ENCODE measurements at regions not wholly inside any gene's neighbourhood (a gene's known extent, or its start where the extent isn't known, plus 50 kb on each side); places are given as distances from the start of the nearest gene placed in this dataset.

GRCh38 chr16:64290461-64290860 lies 831.4 kb downstream of the CDH11 start:
- Histone ChIP-seq H3K27ac (ENCODE audit: low read length) (peak overlapping the region; percentile 94), H4K20me1 (ENCODE audit: insufficient read depth, low read depth, low read length) (no peaks in the 10 kb centered on the region), H3K36me3 (ENCODE audit: insufficient read depth, low read length) (no peaks in the 10 kb centered on the region; the same call in 1 of the 2 replicates), H2AFZ (ENCODE audit: low read length) (peak overlapping the region; percentile 38; the same call in 1 of the 2 replicates), H3K4me3 (ENCODE audit: low read length) (no peak overlapping the region), H3K79me2 (ENCODE audit: low read length) (no peaks in the 10 kb centered on the region), H3K27me3 (ENCODE audit: low read length) (no peaks in the 10 kb centered on the region), H3K9me2 (replicated peaks; ENCODE audit: insufficient read depth, low read length) (no peaks in the 10 kb centered on the region), H3K4me2 (ENCODE audit: low read depth, low read length, poor library complexity, severe bottlenecking) (peak overlapping the region; percentile 31), H3K9me3 (ENCODE audit: low read length) (no peaks in the 10 kb centered on the region), H3K9ac (ENCODE audit: low read length) (peak overlapping the region; percentile 37), H3K4me1 (ENCODE audit: low read length) (peaks cover 73% of the 10 kb centered on the region)
- peak; percentile 61 for DNase-seq

GRCh38 chr16:64287655-64288528 lies 834.0 kb downstream of the CDH11 start:
- Histone ChIP-seq H3K27me3 (ENCODE audit: low read length) (no peaks in the 10 kb centered on the region), H3K4me1 (ENCODE audit: low read length) (peaks cover 47% of the 10 kb centered on the region), H3K79me2 (ENCODE audit: low read length) (no peaks in the 10 kb centered on the region), H4K20me1 (ENCODE audit: insufficient read depth, low read depth, low read length) (no peaks in the 10 kb centered on the region), H3K4me2 (ENCODE audit: low read depth, low read length, poor library complexity, severe bottlenecking) (peak overlapping the region; percentile 22), H3K9me3 (ENCODE audit: low read length) (peaks cover 4% of the 10 kb centered on the region; the same call in 1 of the 2 replicates), H3K27ac (ENCODE audit: low read length) (peak overlapping the region; percentile 94), H3K4me3 (ENCODE audit: low read length) (no peak overlapping the region), H3K36me3 (ENCODE audit: insufficient read depth, low read length) (no peaks in the 10 kb centered on the region; the same call in 1 of the 2 replicates), H3K9me2 (replicated peaks; ENCODE audit: insufficient read depth, low read length) (no peaks in the 10 kb centered on the region), H2AFZ (ENCODE audit: low read length) (peak overlapping the region; percentile 4; the same call in 1 of the 2 replicates), H3K9ac (ENCODE audit: low read length) (peak overlapping the region; percentile 52)
- peak; percentile 76 for DNase-seq

GRCh38 chr16:64282181-64282580 lies 839.7 kb downstream of the CDH11 start:
- no peaks in the 10 kb centered on the region for H4K20me1 ChIP-seq (ENCODE audit: insufficient read depth, low read depth, low read length)
- peaks cover 6% of the 10 kb centered on the region; the same call in 1 of the 2 replicates for H3K9me3 ChIP-seq (ENCODE audit: low read length)
- peak overlapping the region; percentile 50 for H3K27ac ChIP-seq (ENCODE audit: low read length)
- peak overlapping the region; percentile 69; the same call in 1 of the 2 replicates for H2AFZ ChIP-seq (ENCODE audit: low read length)
- H3K4me1 ChIP-seq (ENCODE audit: low read length), result peaks cover 28% of the 10 kb centered on the region
- no peak for DNase-seq
- no peaks in the 10 kb centered on the region for H3K79me2 ChIP-seq (ENCODE audit: low read length)
- H3K4me2 ChIP-seq (ENCODE audit: low read depth, low read length, poor library complexity, severe bottlenecking), result no peak overlapping the region
- no peak overlapping the region for H3K9ac ChIP-seq (ENCODE audit: low read length)
- H3K36me3 ChIP-seq (ENCODE audit: insufficient read depth, low read length), result no peaks in the 10 kb centered on the region; the same call in 1 of the 2 replicates
- no peaks in the 10 kb centered on the region for H3K27me3 ChIP-seq (ENCODE audit: low read length)
- H3K9me2 ChIP-seq (replicated peaks; ENCODE audit: insufficient read depth, low read length), result no peaks in the 10 kb centered on the region
- peak overlapping the region; percentile 21; the same call in 1 of the 2 replicates for H3K4me3 ChIP-seq (ENCODE audit: low read length)

- H3K79me2 ChIP-seq (ENCODE audit: low read length), result no peaks in the 10 kb centered on the region
- 0 out of 2 replicates have a peak overlapping the region, but pooled peaks have one; percentile 51 for H2AFZ ChIP-seq (ENCODE audit: low read length)
- H3K4me1 ChIP-seq (ENCODE audit: low read length), result peaks cover 46% of the 10 kb centered on the region
- H3K27ac ChIP-seq (ENCODE audit: low read length), result peak overlapping the region; percentile 57
- no peaks in the 10 kb centered on the region; the same call in 1 of the 2 replicates for H3K36me3 ChIP-seq (ENCODE audit: insufficient read depth, low read length)
- DNase-seq, result no peak
- no peak overlapping the region for H3K4me3 ChIP-seq (ENCODE audit: low read length)
- H3K9me2 ChIP-seq (replicated peaks; ENCODE audit: insufficient read depth, low read length), result no peaks in the 10 kb centered on the region
- H3K4me2 ChIP-seq (ENCODE audit: low read depth, low read length, poor library complexity, severe bottlenecking), result no peak overlapping the region
- H3K9me3 ChIP-seq (ENCODE audit: low read length), result peaks cover 6% of the 10 kb centered on the region; the same call in 1 of the 2 replicates
- no peaks in the 10 kb centered on the region for H4K20me1 ChIP-seq (ENCODE audit: insufficient read depth, low read depth, low read length)
- H3K9ac ChIP-seq (ENCODE audit: low read length), result no peak overlapping the region
- H3K27me3 ChIP-seq (ENCODE audit: low read length), result no peaks in the 10 kb centered on the region
Observed at GRCh38 chr16:64280317-64280716, 841.5 kb downstream of the CDH11 start.

- H3K9ac ChIP-seq (ENCODE audit: low read length), result no peak overlapping the region
- DNase-seq, result no peak
- H3K36me3 ChIP-seq (ENCODE audit: insufficient read depth, low read length), result no peaks in the 10 kb centered on the region; the same call in 1 of the 2 replicates
- H3K9me3 ChIP-seq (ENCODE audit: low read length), result 0 out of 2 replicates have a peak, but pooled peaks cover 3% of the 10 kb centered on the region
- H3K4me1 ChIP-seq (ENCODE audit: low read length), result peaks cover 57% of the 10 kb centered on the region
- peak overlapping the region; percentile 57 for H3K27ac ChIP-seq (ENCODE audit: low read length)
- no peak overlapping the region for H2AFZ ChIP-seq (ENCODE audit: low read length)
- H3K27me3 ChIP-seq (ENCODE audit: low read length), result no peaks in the 10 kb centered on the region
- H3K9me2 ChIP-seq (replicated peaks; ENCODE audit: insufficient read depth, low read length), result no peaks in the 10 kb centered on the region
- H4K20me1 ChIP-seq (ENCODE audit: insufficient read depth, low read depth, low read length), result no peaks in the 10 kb centered on the region
- no peak overlapping the region for H3K4me3 ChIP-seq (ENCODE audit: low read length)
- no peaks in the 10 kb centered on the region for H3K79me2 ChIP-seq (ENCODE audit: low read length)
- no peak overlapping the region for H3K4me2 ChIP-seq (ENCODE audit: low read depth, low read length, poor library complexity, severe bottlenecking)
Observed at GRCh38 chr16:64278196-64278595, 843.7 kb downstream of the CDH11 start.

GRCh38 chr16:64276646-64277045 lies 845.2 kb downstream of the CDH11 start:
- no peak for DNase-seq
- Histone ChIP-seq H3K27me3 (ENCODE audit: low read length) (no peaks in the 10 kb centered on the region), H4K20me1 (ENCODE audit: insufficient read depth, low read depth, low read length) (no peaks in the 10 kb centered on the region), H3K4me3 (ENCODE audit: low read length) (no peak overlapping the region; the same call in 1 of the 2 replicates), H3K9me3 (ENCODE audit: low read length) (peaks cover 7% of the 10 kb centered on the region; the same call in 1 of the 2 replicates), H3K36me3 (ENCODE audit: insufficient read depth, low read length) (no peaks in the 10 kb centered on the region; the same call in 1 of the 2 replicates), H3K27ac (ENCODE audit: low read length) (peak overlapping the region; percentile 74), H2AFZ (ENCODE audit: low read length) (peak overlapping the region; percentile 45; the same call in 1 of the 2 replicates), H3K79me2 (ENCODE audit: low read length) (no peaks in the 10 kb centered on the region), H3K9me2 (replicated peaks; ENCODE audit: insufficient read depth, low read length) (no peaks in the 10 kb centered on the region), H3K4me2 (ENCODE audit: low read depth, low read length, poor library complexity, severe bottlenecking) (peak overlapping the region; percentile 31), H3K4me1 (ENCODE audit: low read length) (peaks cover 48% of the 10 kb centered on the region), H3K9ac (ENCODE audit: low read length) (no peak overlapping the region)

- Histone ChIP-seq H3K9me3 (ENCODE audit: low read length) (peaks cover 20% of the 10 kb centered on the region), H3K27me3 (ENCODE audit: low read length) (no peaks in the 10 kb centered on the region), H3K9me2 (replicated peaks; ENCODE audit: insufficient read depth, low read length) (no peaks in the 10 kb centered on the region), H3K4me1 (ENCODE audit: low read length) (peaks cover 28% of the 10 kb centered on the region), H2AFZ (ENCODE audit: low read length) (0 out of 2 replicates have a peak overlapping the region, but pooled peaks have one; percentile 45), H3K4me2 (ENCODE audit: low read depth, low read length, poor library complexity, severe bottlenecking) (no peak overlapping the region), H3K79me2 (ENCODE audit: low read length) (no peaks in the 10 kb centered on the region), H3K36me3 (ENCODE audit: insufficient read depth, low read length) (peaks cover 19% of the 10 kb centered on the region), H3K9ac (ENCODE audit: low read length) (no peak overlapping the region), H3K4me3 (ENCODE audit: low read length) (no peak overlapping the region), H3K27ac (ENCODE audit: low read length) (no peak overlapping the region), H4K20me1 (ENCODE audit: insufficient read depth, low read depth, low read length) (no peaks in the 10 kb centered on the region)
- no peak for DNase-seq
Observed at GRCh38 chr16:64272028-64272427, 849.8 kb downstream of the CDH11 start.

- Histone ChIP-seq H3K4me1 (ENCODE audit: low read length) (peaks cover 5% of the 10 kb centered on the region), H3K4me3 (ENCODE audit: low read length) (no peak overlapping the region), H3K27me3 (ENCODE audit: low read length) (no peaks in the 10 kb centered on the region), H3K79me2 (ENCODE audit: low read length) (no peaks in the 10 kb centered on the region), H3K9me3 (ENCODE audit: low read length) (peaks cover 20% of the 10 kb centered on the region), H3K4me2 (ENCODE audit: low read depth, low read length, poor library complexity, severe bottlenecking) (no peak overlapping the region), H2AFZ (ENCODE audit: low read length) (peak overlapping the region; percentile 45; the same call in 1 of the 2 replicates), H3K9me2 (replicated peaks; ENCODE audit: insufficient read depth, low read length) (no peaks in the 10 kb centered on the region), H3K27ac (ENCODE audit: low read length) (no peak overlapping the region; the same call in 1 of the 2 replicates), H4K20me1 (ENCODE audit: insufficient read depth, low read depth, low read length) (no peaks in the 10 kb centered on the region), H3K9ac (ENCODE audit: low read length) (no peak overlapping the region), H3K36me3 (ENCODE audit: insufficient read depth, low read length) (peaks cover 19% of the 10 kb centered on the region)
- DNase-seq, result no peak
Observed at GRCh38 chr16:64269756-64270155, 852.1 kb downstream of the CDH11 start.

Data from Karpas-422 (cell line).